ENCODE measurements at regions not wholly inside any gene's neighbourhood (a gene's known extent, or its start where the extent isn't known, plus 50 kb on each side); places are given as distances from the start of the nearest gene placed in this dataset.

- no peak for TF ChIP-seq FLYWCH1 (CRISPR knock-in tag; IDR thresholded peaks at IDR 0.05)
- TF ChIP-seq ZNF777 (CRISPR knock-in tag; IDR thresholded peaks at IDR 0.05): no peak
- TF ChIP-seq TBX3 (IDR thresholded peaks at IDR 0.05; ENCODE audit: borderline replicate concordance): no peak
- TF ChIP-seq SETDB1 (CRISPR knock-in tag; IDR thresholded peaks at IDR 0.05; ENCODE audit: borderline replicate concordance): no peak
Observed at GRCh38 chr11:109783014-109783413, 310.2 kb upstream of the ZC3H12C start (continued).

DNA sequence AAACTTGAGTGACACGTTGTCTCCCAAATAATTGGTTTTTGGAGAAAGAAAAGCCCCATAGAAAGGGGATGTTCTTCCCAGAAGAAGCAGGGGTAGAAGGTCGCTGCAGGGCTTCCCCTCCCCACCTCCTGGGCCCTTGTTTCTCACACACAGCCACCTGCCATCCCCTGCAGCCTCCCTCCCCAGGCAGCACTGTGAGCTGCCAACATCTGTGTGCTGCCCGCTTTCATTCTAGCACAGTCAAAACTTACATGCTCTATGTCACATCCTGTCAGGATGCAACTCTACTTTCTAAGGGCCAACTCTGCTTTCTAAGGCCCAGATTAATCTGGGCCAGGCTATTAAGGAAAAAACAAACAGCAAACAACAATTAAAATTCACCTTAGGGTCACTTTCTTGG lies 309.4 kb upstream of the ZC3H12C start:
- TF ChIP-seq SUZ12 (IDR thresholded peaks at IDR 0.05; ENCODE audit: low read depth, low read length): no peak
- TF ChIP-seq ZNF431 (CRISPR knock-in tag; IDR thresholded peaks at IDR 0.05; ENCODE audit: borderline replicate concordance, low read depth): no peak
- TF ChIP-seq, protein P1, sequence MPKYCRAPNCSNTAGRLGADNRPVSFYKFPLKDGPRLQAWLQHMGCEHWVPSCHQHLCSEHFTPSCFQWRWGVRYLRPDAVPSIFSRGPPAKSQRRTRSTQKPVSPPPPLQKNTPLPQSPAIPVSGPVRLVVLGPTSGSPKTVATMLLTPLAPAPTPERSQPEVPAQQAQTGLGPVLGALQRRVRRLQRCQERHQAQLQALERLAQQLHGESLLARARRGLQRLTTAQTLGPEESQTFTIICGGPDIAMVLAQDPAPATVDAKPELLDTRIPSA (CRISPR knock-in tag; IDR thresholded peaks at IDR 0.05; ENCODE audit: borderline replicate concordance): no peak
- Histone ChIP-seq H3K4me1 (ENCODE audit: insufficient read depth, low read length) (no peaks in the 10 kb centered on the region), H3K4me2 (ENCODE audit: low read depth, low read length) (no peak overlapping the region), H2AFZ (ENCODE audit: low read length) (no peak overlapping the region), H3K9ac (ENCODE audit: insufficient read depth, low read depth, low read length) (no peak overlapping the region), H3K4me3 (replicated peaks in 1 of 3; ENCODE audit: insufficient read depth in 1 of 3, low read depth in 2 of 3, low read length in 3 of 3) (no peak overlapping the region), H3K9me3 (ENCODE audit: low read length) (no peaks in the 10 kb centered on the region), H3K27me3 (ENCODE audit: control insufficient read depth in 1 of 2, insufficient read depth in 2 of 2, low read length in 2 of 2) (no peaks in the 10 kb centered on the region), H3K36me3 (replicated peaks in 1 of 2; ENCODE audit: control insufficient read depth in 1 of 2, insufficient read depth in 2 of 2, low read length in 2 of 2) (no peaks in the 10 kb centered on the region), H3K27ac (ENCODE audit: extremely low read length, insufficient read depth, low read length) (no peak overlapping the region), H4K20me1 (ENCODE audit: insufficient read depth, low read length) (no peaks in the 10 kb centered on the region), H3K79me2 (ENCODE audit: insufficient read depth, low read length) (no peaks in the 10 kb centered on the region)
- in situ Hi-C loops (cut with HindIII; ENCODE audit: extremely low pct_ligation_motif_present, low pct_unique_long_range_greater_than_20kb): no loop called here
- intact Hi-C loops (cut with micrococcal nuclease; ENCODE audit: unreplicated experiment): no loop called here
- POLR2A ChIA-PET: no interaction called here
- FAIRE-seq (no peak), ATAC-seq (no peak), DNase-seq (ENCODE audit: low spot score) (no peak)
- BruUV-seq (replicated peaks): no TSS peak
- 2% methylated on average over 3 of the region's 3 CpGs for WGBS (ENCODE audit: low lambda C conversion rate)
- CTCF ChIA-PET (ENCODE audit: low intra/inter-chr PET ratio, low total read pairs): no interaction called here

GRCh38 chr11:109784536-109784935 lies 308.7 kb upstream of the ZC3H12C start:
- no peaks in the 10 kb centered on the region for H3K79me2 ChIP-seq (ENCODE audit: insufficient read depth, low read length)
- 0 out of 2 replicates have a peak, but pooled peaks have one; percentile 40 for TF ChIP-seq ZNF629 (CRISPR knock-in tag; conservative IDR thresholded peaks at IDR 0.05)
- no peak for TF ChIP-seq KAT7 (CRISPR knock-in tag; IDR thresholded peaks at IDR 0.05; ENCODE audit: borderline replicate concordance)
- no peak for TF ChIP-seq ZNF589 (CRISPR knock-in tag; conservative IDR thresholded peaks at IDR 0.05)
- no peak for ATAC-seq
- no peaks in the 10 kb centered on the region for H4K20me1 ChIP-seq (ENCODE audit: insufficient read depth, low read length)
- no peak for FAIRE-seq
- H3K27ac ChIP-seq (ENCODE audit: extremely low read length, insufficient read depth, low read length): no peak overlapping the region
- CTCF ChIA-PET (ENCODE audit: low intra/inter-chr PET ratio, low total read pairs): no interaction called here
- H3K9me3 ChIP-seq (ENCODE audit: low read length): no peaks in the 10 kb centered on the region
- no peak overlapping the region for H3K9ac ChIP-seq (ENCODE audit: insufficient read depth, low read depth, low read length)
- 2% methylated on average over 3 of the region's 3 CpGs for WGBS (ENCODE audit: low lambda C conversion rate)
- intact Hi-C loops (cut with micrococcal nuclease; ENCODE audit: unreplicated experiment): no loop called here
- in situ Hi-C loops (cut with HindIII; ENCODE audit: extremely low pct_ligation_motif_present, low pct_unique_long_range_greater_than_20kb): no loop called here
- H3K27me3 ChIP-seq (ENCODE audit: control insufficient read depth in 1 of 2, insufficient read depth in 2 of 2, low read length in 2 of 2): no peaks in the 10 kb centered on the region
- H3K36me3 ChIP-seq (replicated peaks in 1 of 2; ENCODE audit: control insufficient read depth in 1 of 2, insufficient read depth in 2 of 2, low read length in 2 of 2): no peaks in the 10 kb centered on the region
- no peaks in the 10 kb centered on the region for H3K4me1 ChIP-seq (ENCODE audit: insufficient read depth, low read length)
- H3K4me3 ChIP-seq (replicated peaks in 1 of 3; ENCODE audit: insufficient read depth in 1 of 3, low read depth in 2 of 3, low read length in 3 of 3): no peak overlapping the region
- no peak overlapping the region for H3K4me2 ChIP-seq (ENCODE audit: low read depth, low read length)
- DNase-seq (ENCODE audit: low spot score): no peak
- no peak overlapping the region for H2AFZ ChIP-seq (ENCODE audit: low read length)
- POLR2A ChIA-PET: no interaction called here
- BruUV-seq (replicated peaks): no TSS peak

Measured in HepG2 (cell line).